Calu3 (cell line): ENCODE measurements at regions not wholly inside any gene's neighbourhood (a gene's known extent, or its start where the extent isn't known, plus 50 kb on each side); places are given as distances from the start of the nearest gene placed in this dataset.

Experiments used
- BruUV-seq: library from RNA; stranded (reverse); fragments of 400-500 nt; replicated peaks from 2 replicates; lab custom pipeline; 2021; lab: Mats Ljungman, UMichigan
- CTCF ChIA-PET: fragments of 300-600 bp; sonication (Branson Sonifier 250); formaldehyde crosslinking; loops from one replicate; lab custom pipeline; 2022; ENCODE audit warnings: antibody characterized with exemption; lab: Charles Lee
- DNase-seq: peaks from one replicate; pipeline ENCODE4 v3.0.0; 2022
- H3K27ac Mint-ChIP-seq: one replicate; pipeline ENCODE4 v1.8.0; 2022; ENCODE audit warnings: mixed read lengths; ENCODE audit not compliant: unreplicated experiment
- H3K27me3 Mint-ChIP-seq: one replicate; pipeline ENCODE4 v1.8.0; 2022; ENCODE audit warnings: mixed read lengths; ENCODE audit not compliant: unreplicated experiment
- H3K36me3 Mint-ChIP-seq: one replicate; pipeline ENCODE4 v1.8.0; 2022; ENCODE audit warnings: mild to moderate bottlenecking, moderate library complexity, mixed read lengths; ENCODE audit not compliant: insufficient read depth, unreplicated experiment
- H3K4me1 Mint-ChIP-seq: one replicate; pipeline ENCODE4 v1.8.0; 2022; ENCODE audit warnings: mild to moderate bottlenecking, low read depth, mixed read lengths; ENCODE audit not compliant: unreplicated experiment
- H3K4me3 Mint-ChIP-seq: one replicate; pipeline ENCODE4 v1.8.0; 2022; ENCODE audit warnings: mild to moderate bottlenecking, low read depth, moderate library complexity, mixed read lengths; ENCODE audit not compliant: unreplicated experiment
- H3K9me3 Mint-ChIP-seq: one replicate; pipeline ENCODE4 v1.8.0; 2022; ENCODE audit warnings: low read depth, mixed read lengths; ENCODE audit not compliant: unreplicated experiment
- CTCF ChIP-seq: fragments of 200-600 bp; IDR thresholded peaks from one replicate; pipeline ENCODE4 v1.8.0; 2022; ENCODE audit warnings: antibody characterized with exemption; ENCODE audit not compliant: unreplicated experiment
- intact Hi-C: fragments of 100-400 bp; cut with micrococcal nuclease; formaldehyde crosslinking; loops from one replicate; pipeline ENCODE4 v1.10.0; 2022; ENCODE audit not compliant: unreplicated experiment

GRCh38 chr6:140433072-140433471 is 1058.6 kb upstream of the CITED2 start:
- no peak for DNase-seq
- no peaks in the 10 kb centered on the region for H3K4me1 Mint-ChIP-seq
- no TSS peak for BruUV-seq

DNA sequence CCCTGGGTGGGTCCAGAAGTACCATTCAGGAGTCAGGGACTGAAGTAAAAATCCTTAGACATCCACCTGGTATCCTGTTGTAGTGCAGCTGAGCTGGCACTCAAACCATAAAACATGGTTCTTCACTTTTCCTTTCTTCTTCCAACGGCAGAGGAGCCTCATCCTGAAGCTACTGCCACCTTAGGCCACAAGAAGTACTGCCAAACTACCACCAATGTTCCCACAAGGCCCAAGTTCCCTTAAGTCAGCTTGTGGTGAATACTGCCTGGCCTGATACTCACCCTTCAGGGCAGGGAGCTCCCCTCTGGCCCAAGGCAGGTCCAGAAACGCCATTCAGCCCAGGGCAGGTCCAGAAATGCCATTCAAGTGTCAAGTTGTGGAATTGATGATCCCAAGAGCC is 1053.4 kb upstream of the CITED2 start:
- TF ChIP-seq CTCF, result no peak
- no peak overlapping the region for H3K4me3 Mint-ChIP-seq
- H3K27ac Mint-ChIP-seq, result no peak overlapping the region
- H3K36me3 Mint-ChIP-seq, result no peaks in the 10 kb centered on the region
- no TSS peak for BruUV-seq
- no peak for DNase-seq
- intact Hi-C loops, result no loop called here
- no peaks in the 10 kb centered on the region for H3K4me1 Mint-ChIP-seq
- H3K27me3 Mint-ChIP-seq, result no peaks in the 10 kb centered on the region
- CTCF ChIA-PET, result no interaction called here
- H3K9me3 Mint-ChIP-seq, result peaks cover 8% of the 10 kb centered on the region

More at GRCh38 chr6:140433072-140433471, 1058.6 kb upstream of the CITED2 start:
- intact Hi-C loops, result no loop called here
- CTCF ChIA-PET, result no interaction called here
- H3K27ac Mint-ChIP-seq, result no peak overlapping the region
- TF ChIP-seq CTCF, result no peak
- no peaks in the 10 kb centered on the region for H3K36me3 Mint-ChIP-seq
- H3K9me3 Mint-ChIP-seq, result peaks cover 5% of the 10 kb centered on the region
- H3K27me3 Mint-ChIP-seq, result no peaks in the 10 kb centered on the region
- H3K4me3 Mint-ChIP-seq, result no peak overlapping the region

DNA sequence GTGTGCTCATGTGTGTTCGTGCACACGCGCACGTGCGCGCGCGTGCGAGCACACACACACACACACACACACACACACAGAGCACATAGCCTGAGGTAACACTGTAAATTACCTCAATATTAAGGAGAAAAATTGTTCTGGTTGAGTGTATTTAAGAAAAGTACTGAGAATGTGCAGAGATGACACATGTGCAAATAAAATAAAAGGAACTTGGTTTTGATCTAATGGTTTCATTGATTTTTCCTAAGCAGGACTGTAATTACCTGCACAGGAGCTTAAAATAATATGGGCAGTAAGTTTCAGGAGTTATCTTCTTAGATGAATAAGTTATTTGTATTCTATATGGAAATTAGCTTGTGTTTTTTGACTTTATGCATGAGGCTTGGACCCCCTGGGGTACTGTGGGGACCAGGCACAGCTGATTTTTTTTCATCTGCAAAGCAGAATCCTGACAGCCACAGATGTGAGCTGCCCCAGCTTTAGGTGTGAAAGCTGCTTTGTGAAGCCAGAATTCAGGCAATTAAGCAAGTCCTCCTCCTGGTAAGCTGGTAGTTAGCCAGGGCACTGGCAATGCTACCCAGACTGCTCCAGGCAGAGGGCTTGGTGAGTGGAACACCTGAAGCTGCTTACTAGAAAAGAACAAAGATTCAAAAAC is 1040.6 kb upstream of the CITED2 start:
- Mint-ChIP-seq H3K27ac (no peak overlapping the region), H3K4me3 (no peak overlapping the region), H3K36me3 (no peaks in the 10 kb centered on the region), H3K27me3 (no peaks in the 10 kb centered on the region), H3K9me3 (peaks cover 2% of the 10 kb centered on the region), H3K4me1 (no peaks in the 10 kb centered on the region)
- CTCF ChIA-PET, result no interaction called here
- TF ChIP-seq CTCF, result no peak
- no TSS peak for BruUV-seq
- DNase-seq, result no peak
- intact Hi-C loops, result no loop called here

DNA sequence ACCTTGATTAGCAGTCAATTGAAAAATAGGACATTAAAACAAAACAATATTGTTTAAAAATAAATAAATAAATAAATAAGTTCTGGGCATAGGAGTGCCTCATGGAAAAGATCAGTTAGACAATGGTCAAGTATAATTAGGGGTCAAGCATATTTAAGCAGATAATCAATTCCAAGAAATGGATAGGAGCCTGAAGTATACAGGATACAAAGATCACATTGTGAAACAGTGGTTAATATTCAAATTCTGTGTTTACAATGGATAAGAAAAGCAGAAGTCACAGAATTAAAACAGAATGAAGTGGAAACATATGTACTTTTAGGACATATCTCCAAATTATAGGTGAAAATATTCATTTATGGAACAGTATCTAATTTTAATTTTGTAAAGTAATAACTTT is 1028.6 kb upstream of the CITED2 start:
- no peaks in the 10 kb centered on the region for H3K4me1 Mint-ChIP-seq
- no TSS peak for BruUV-seq
- no peak overlapping the region for H3K4me3 Mint-ChIP-seq
- no peaks in the 10 kb centered on the region for H3K36me3 Mint-ChIP-seq
- H3K27ac Mint-ChIP-seq, result no peak overlapping the region
- no peak for TF ChIP-seq CTCF
- DNase-seq, result no peak
- no peaks in the 10 kb centered on the region for H3K27me3 Mint-ChIP-seq
- intact Hi-C loops, result no loop called here
- H3K9me3 Mint-ChIP-seq, result peaks cover 8% of the 10 kb centered on the region
- CTCF ChIA-PET, result no interaction called here
